ENCODE measurements at regions not wholly inside any gene's neighbourhood (a gene's known extent, or its start where the extent isn't known, plus 50 kb on each side); places are given as distances from the start of the nearest gene placed in this dataset.
"Not testable (repeated sequence)": the region's sequence is repeated elsewhere in the genome, so short reads cannot be mapped to it uniquely, and the experiment has no call there.

GRCh38 chr5:154611341-154611767 lies 133.3 kb upstream of the HAND1 start:
- FAIRE-seq (no peak), DNase-seq (ENCODE audit: insufficient read length) (no peak)
- no peak for TF ChIP-seq TAF1 (IDR thresholded peaks at IDR 0.05; ENCODE audit: borderline replicate concordance, low read depth, low read length)
- TF ChIP-seq POLR2AphosphoS5 (IDR thresholded peaks at IDR 0.05; ENCODE audit: low read depth, low read length): no peak

GRCh38 chr5:154610321-154611154 lies 132.5 kb upstream of the HAND1 start:
- FAIRE-seq (peak; percentile 91), DNase-seq (ENCODE audit: insufficient read length) (peak; percentile 85)
- no peak for TF ChIP-seq POLR2A (IDR thresholded peaks at IDR 0.05; ENCODE audit: low read depth, low read length)
- no peak for TF ChIP-seq TAF1 (IDR thresholded peaks at IDR 0.05; ENCODE audit: borderline replicate concordance, low read depth, low read length)
- TF ChIP-seq POLR2AphosphoS5 (IDR thresholded peaks at IDR 0.05; ENCODE audit: low read depth, low read length): no peak

GRCh38 chr5:154609251-154609650 lies 131.2 kb upstream of the HAND1 start:
- DNase-seq (ENCODE audit: insufficient read length): no peak
- TF ChIP-seq POLR2A (IDR thresholded peaks at IDR 0.05; ENCODE audit: low read depth, low read length) (no peak), POLR2AphosphoS5 (IDR thresholded peaks at IDR 0.05; ENCODE audit: low read depth, low read length) (no peak)
- no peak for FAIRE-seq

GRCh38 chr5:154608531-154609011 lies 130.5 kb upstream of the HAND1 start:
- FAIRE-seq (no peak), DNase-seq (ENCODE audit: insufficient read length) (no peak)
- no peak for TF ChIP-seq TAF1 (IDR thresholded peaks at IDR 0.05; ENCODE audit: borderline replicate concordance, low read depth, low read length)
- TF ChIP-seq POLR2AphosphoS5 (IDR thresholded peaks at IDR 0.05; ENCODE audit: low read depth, low read length): no peak
- no peak for TF ChIP-seq POLR2A (IDR thresholded peaks at IDR 0.05; ENCODE audit: low read depth, low read length)

- TF ChIP-seq TAF1 (IDR thresholded peaks at IDR 0.05; ENCODE audit: borderline replicate concordance, low read depth, low read length): no peak
- no peak for TF ChIP-seq POLR2AphosphoS5 (IDR thresholded peaks at IDR 0.05; ENCODE audit: low read depth, low read length)
- no peak for TF ChIP-seq POLR2A (IDR thresholded peaks at IDR 0.05; ENCODE audit: low read depth, low read length)
- no peak for FAIRE-seq
- DNase-seq (ENCODE audit: insufficient read length): no peak
Observed at GRCh38 chr5:154607746-154608145, 129.7 kb upstream of the HAND1 start.

GRCh38 chr5:154606246-154606645 lies 128.2 kb upstream of the HAND1 start:
- DNase-seq (ENCODE audit: insufficient read length) (no peak), FAIRE-seq (no peak)
- TF ChIP-seq POLR2A (IDR thresholded peaks at IDR 0.05; ENCODE audit: low read depth, low read length) (no peak), TAF1 (IDR thresholded peaks at IDR 0.05; ENCODE audit: borderline replicate concordance, low read depth, low read length) (no peak), POLR2AphosphoS5 (IDR thresholded peaks at IDR 0.05; ENCODE audit: low read depth, low read length) (no peak)

- DNase-seq (ENCODE audit: insufficient read length): no peak
- no peak for TF ChIP-seq POLR2A (IDR thresholded peaks at IDR 0.05; ENCODE audit: low read depth, low read length)
- no peak for TF ChIP-seq TAF1 (IDR thresholded peaks at IDR 0.05; ENCODE audit: borderline replicate concordance, low read depth, low read length)
- no peak for TF ChIP-seq POLR2AphosphoS5 (IDR thresholded peaks at IDR 0.05; ENCODE audit: low read depth, low read length)
- no peak for FAIRE-seq
Observed at GRCh38 chr5:154603953-154604679, 126.1 kb upstream of the HAND1 start.

GRCh38 chr5:154603485-154603884 lies 125.5 kb upstream of the HAND1 start:
- FAIRE-seq (no peak), DNase-seq (ENCODE audit: insufficient read length) (no peak)
- TF ChIP-seq POLR2AphosphoS5 (IDR thresholded peaks at IDR 0.05; ENCODE audit: low read depth, low read length): no peak

- no peak for DNase-seq (ENCODE audit: insufficient read length)
- TF ChIP-seq POLR2A (IDR thresholded peaks at IDR 0.05; ENCODE audit: low read depth, low read length) (no peak), POLR2AphosphoS5 (IDR thresholded peaks at IDR 0.05; ENCODE audit: low read depth, low read length) (no peak), TAF1 (IDR thresholded peaks at IDR 0.05; ENCODE audit: borderline replicate concordance, low read depth, low read length) (no peak)
- no peak for FAIRE-seq
Observed at GRCh38 chr5:154603011-154603410, 125.0 kb upstream of the HAND1 start.

GRCh38 chr5:154601014-154601413 lies 123.0 kb upstream of the HAND1 start:
- no peak for FAIRE-seq

GRCh38 chr5:154598021-154598420 lies 120.0 kb upstream of the HAND1 start:
- TF ChIP-seq TAF1 (IDR thresholded peaks at IDR 0.05; ENCODE audit: borderline replicate concordance, low read depth, low read length): no peak
- TF ChIP-seq POLR2AphosphoS5 (IDR thresholded peaks at IDR 0.05; ENCODE audit: low read depth, low read length): no peak
- FAIRE-seq (no peak), DNase-seq (ENCODE audit: insufficient read length) (no peak)

More at GRCh38 chr5:154601014-154601413, 123.0 kb upstream of the HAND1 start:
- no peak for DNase-seq (ENCODE audit: insufficient read length)
- no peak for TF ChIP-seq TAF1 (IDR thresholded peaks at IDR 0.05; ENCODE audit: borderline replicate concordance, low read depth, low read length)
- TF ChIP-seq POLR2AphosphoS5 (IDR thresholded peaks at IDR 0.05; ENCODE audit: low read depth, low read length): no peak
- no peak for TF ChIP-seq POLR2A (IDR thresholded peaks at IDR 0.05; ENCODE audit: low read depth, low read length)

- not testable (repeated sequence) for DNase-seq (ENCODE audit: insufficient read length); FAIRE-seq
Observed at GRCh38 chr5:154596844-154597243, 118.8 kb upstream of the HAND1 start.

Data from GM12892 (cell line).